ENCODE measurements at regions not wholly inside any gene's neighbourhood (a gene's known extent, or its start where the extent isn't known, plus 50 kb on each side); places are given as distances from the start of the nearest gene placed in this dataset.
"Not testable (repeated sequence)": the region's sequence is repeated elsewhere in the genome, so short reads cannot be mapped to it uniquely, and the experiment has no call there.

DNA sequence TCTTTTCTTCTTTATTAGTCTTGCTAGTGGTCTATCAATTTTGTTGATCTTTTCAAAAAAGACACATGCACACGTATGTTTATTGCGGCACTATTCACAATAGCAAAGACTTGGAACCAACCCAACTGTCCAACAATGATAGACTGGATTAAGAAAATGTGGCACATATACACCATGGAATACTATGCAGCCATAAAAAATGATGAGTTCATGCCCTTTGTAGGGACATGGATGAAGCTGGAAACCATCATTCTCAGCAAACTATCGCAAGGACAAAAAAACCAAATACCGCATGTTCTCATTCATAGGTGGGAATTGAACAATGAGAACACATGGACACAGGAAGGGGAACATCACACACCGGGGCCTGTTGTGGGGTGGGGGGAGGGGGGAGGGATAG, 657.1 kb downstream of the MECOM start:
- not testable (repeated sequence) for TF ChIP-seq RBM22 (optimal IDR thresholded peaks at IDR 0.05; ENCODE audit: low read length); CEBPB (IDR thresholded peaks at IDR 0.05; ENCODE audit: borderline replicate concordance, low read depth, low read length); JUND (CRISPR knock-in tag; IDR thresholded peaks at IDR 0.05); ZBTB49 (CRISPR knock-in tag; IDR thresholded peaks at IDR 0.05; ENCODE audit: borderline replicate concordance); MIER3 (CRISPR knock-in tag; IDR thresholded peaks at IDR 0.05; ENCODE audit: borderline replicate concordance); SIN3B (IDR thresholded peaks at IDR 0.05; ENCODE audit: low read length); ZC3H13 (CRISPR knock-in tag; IDR thresholded peaks at IDR 0.05); XRCC5 (optimal IDR thresholded peaks at IDR 0.05; ENCODE audit: low read length); CBFB (CRISPR knock-in tag; IDR thresholded peaks at IDR 0.05); MAFK (conservative IDR thresholded peaks at IDR 0.05 in 1 of 2, IDR thresholded peaks at IDR 0.05 in 1 of 2; ENCODE audit: low read length in 2 of 2); GATA4 (IDR thresholded peaks at IDR 0.05; ENCODE audit: borderline replicate concordance, low read depth); SMAD9 (CRISPR knock-in tag; IDR thresholded peaks at IDR 0.05)
